Neural cell (in vitro differentiated cells): ENCODE measurements at regions not wholly inside any gene's neighbourhood (a gene's known extent, or its start where the extent isn't known, plus 50 kb on each side); places are given as distances from the start of the nearest gene placed in this dataset.

Source experiments
- H2AFZ ChIP-seq: fragments of 200-600, 300-800 bp; sonication (generic), shearing (Covaris generic); 2 replicates; pipeline ENCODE4 v1.6.0; 2014; ENCODE audit warnings: low read depth, mild to moderate bottlenecking, antibody characterized with exemption, low read length, moderate library complexity
- H3F3A ChIP-seq: fragments of 200-600 bp; shearing (Covaris generic); 2 replicates; pipeline ENCODE4 v1.6.1; 2016; ENCODE audit warnings: mild to moderate bottlenecking, moderate library complexity, mixed read lengths, antibody characterized with exemption, low read length; ENCODE audit not compliant: insufficient read depth, poor library complexity, severe bottlenecking
- H3K27ac ChIP-seq: fragments of 200-600, 300-800 bp; sonication (generic), shearing (Covaris generic); 2 replicates; pipeline ENCODE4 v1.5.1; 2014; ENCODE audit warnings: mild to moderate bottlenecking, low read length, moderate library complexity
- H3K27me3 ChIP-seq: fragments of 300-800, 200-600 bp; sonication (generic), shearing (Covaris generic); 2 replicates; pipeline ENCODE4 v1.6.0; 2014; ENCODE audit warnings: mild to moderate bottlenecking, low read depth, low read length, moderate library complexity; ENCODE audit not compliant: insufficient read depth
- H3K36me3 ChIP-seq: fragments of 300-800, 200-600 bp; sonication (generic), shearing (Covaris generic); 2 replicates; pipeline ENCODE4 v1.5.1; 2014; ENCODE audit warnings: mild to moderate bottlenecking, antibody characterized with exemption, low read length, moderate library complexity; ENCODE audit not compliant: insufficient read depth
- H3K4me2 ChIP-seq: fragments of 300-800, 200-600 bp; sonication (generic), shearing (Covaris generic); 2 replicates; pipeline ENCODE4 v1.6.0; 2014; ENCODE audit warnings: mild to moderate bottlenecking, low read length
- H3K4me3 ChIP-seq: fragments of 300-800, 200-600 bp; sonication (generic), shearing (Covaris generic); 2 replicates; pipeline ENCODE4 v1.5.1; 2014; ENCODE audit warnings: mild to moderate bottlenecking, low read length, moderate library complexity
- H3K79me2 ChIP-seq: fragments of 200-600 bp; shearing (Covaris generic); replicated peaks from 2 replicates; pipeline ENCODE4 v1.6.0; 2014; ENCODE audit warnings: mild to moderate bottlenecking, low read length, moderate library complexity; ENCODE audit not compliant: insufficient read depth
- H3K9ac ChIP-seq: fragments of 300-800, 200-600 bp; sonication (generic), shearing (Covaris generic); 2 replicates; pipeline ENCODE4 v1.6.1; 2016; ENCODE audit warnings: mild to moderate bottlenecking, low read length, mixed read lengths
- H3K9me2 ChIP-seq: fragments of 200-600 bp; shearing (Covaris generic); 2 replicates; pipeline ENCODE4 v1.6.1; 2016; ENCODE audit warnings: mild to moderate bottlenecking, low read length, mixed read lengths; ENCODE audit not compliant: insufficient read depth
- H3K9me3 ChIP-seq: fragments of 200-600, 300-800 bp; sonication (generic), shearing (Covaris generic); 2 replicates; pipeline ENCODE4 v1.6.1; 2016; ENCODE audit warnings: mild to moderate bottlenecking, mixed run types, low read length, moderate library complexity, mixed read lengths
- H4K20me1 ChIP-seq: fragments of 200-600 bp; shearing (Covaris generic); 2 replicates; pipeline ENCODE4 v1.6.1; 2016; ENCODE audit warnings: mild to moderate bottlenecking, mixed run types; ENCODE audit not compliant: insufficient read depth
- CTCF ChIP-seq: fragments of 450-650 bp; IDR thresholded peaks from 2 replicates; pipeline ENCODE4 v1.5.1; 2014; ENCODE audit warnings: antibody characterized with exemption, mild to moderate bottlenecking, moderate library complexity; ENCODE audit not compliant: poor library complexity, severe bottlenecking
- EP300 ChIP-seq: fragments of 450-650 bp; conservative IDR thresholded peaks from 2 replicates; pipeline ENCODE4 v1.6.1; 2014; ENCODE audit warnings: antibody characterized with exemption, mild to moderate bottlenecking, moderate library complexity; ENCODE audit not compliant: poor library complexity, severe bottlenecking
- EZH2 ChIP-seq: fragments of 200-600, 300-800 bp; shearing (Covaris generic), sonication (generic); IDR thresholded peaks from 2 replicates; pipeline ENCODE4 v1.6.1; 2014; ENCODE audit warnings: antibody characterized with exemption, low read length, borderline replicate concordance, mild to moderate bottlenecking; ENCODE audit not compliant: insufficient read depth, poor library complexity, severe bottlenecking
- MXI1 ChIP-seq: fragments of 450-650 bp; conservative IDR thresholded peaks from 2 replicates; pipeline ENCODE4 v1.6.1; 2014; ENCODE audit warnings: antibody characterized with exemption, mild to moderate bottlenecking; ENCODE audit not compliant: poor library complexity, severe bottlenecking
- POLR2AphosphoS5 ChIP-seq: IDR thresholded peaks from 2 replicates; pipeline ENCODE4 v1.6.1; 2012
- RAD21 ChIP-seq: fragments of 450-650 bp; conservative IDR thresholded peaks from 2 replicates; pipeline ENCODE4 v1.6.1; 2014; ENCODE audit warnings: antibody characterized with exemption, mild to moderate bottlenecking, moderate library complexity
- SMC3 ChIP-seq: fragments of 450-650 bp; conservative IDR thresholded peaks from 2 replicates; pipeline ENCODE4 v1.6.1; 2014; ENCODE audit warnings: antibody characterized with exemption, mild to moderate bottlenecking, moderate library complexity; ENCODE audit not compliant: poor library complexity
- TAF1 ChIP-seq: IDR thresholded peaks from 2 replicates; pipeline ENCODE4 v1.6.1; 2012; ENCODE audit warnings: low read depth
- TF ChIP-seq, protein P1 (sequence below): IDR thresholded peaks from 2 replicates; pipeline ENCODE4 v1.6.1; 2012; ENCODE audit warnings: borderline replicate concordance

DNA sequence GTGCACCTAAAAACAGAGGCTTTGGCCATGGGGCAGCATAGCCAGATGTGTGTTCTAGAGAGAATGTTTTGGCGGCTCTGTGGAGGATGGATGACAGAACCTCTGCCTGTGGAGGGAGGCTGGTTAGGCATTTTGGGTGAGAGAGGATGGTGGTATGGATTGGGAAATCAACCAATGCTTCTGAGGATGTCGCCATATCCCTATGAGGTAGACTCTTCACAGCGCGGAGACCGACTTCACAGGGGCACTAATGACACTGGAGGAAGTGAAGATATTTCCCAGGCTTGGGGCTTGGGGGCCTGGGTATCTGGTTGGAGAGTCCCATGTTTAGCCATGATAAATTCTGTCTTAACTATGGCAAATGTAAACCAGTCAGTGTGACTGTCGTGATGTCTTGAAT, 140.6 kb upstream of the KLF4 start:
- Histone ChIP-seq H3K27me3 (no peaks in the 10 kb centered on the region), H3K9ac (no peak overlapping the region), H3K9me2 (no peaks in the 10 kb centered on the region), H3K36me3 (no peaks in the 10 kb centered on the region), H3F3A (no peaks in the 10 kb centered on the region), H4K20me1 (no peaks in the 10 kb centered on the region), H3K4me3 (no peak overlapping the region), H3K9me3 (no peaks in the 10 kb centered on the region), H3K27ac (no peak overlapping the region), H3K79me2 (no peaks in the 10 kb centered on the region), H2AFZ (no peak overlapping the region), H3K4me2 (no peak overlapping the region)
- TF ChIP-seq EZH2 (no peak), CTCF (no peak), MXI1 (no peak), EP300 (no peak), RAD21 (no peak), POLR2AphosphoS5 (no peak), SMC3 (no peak)
- TF ChIP-seq, protein P1, sequence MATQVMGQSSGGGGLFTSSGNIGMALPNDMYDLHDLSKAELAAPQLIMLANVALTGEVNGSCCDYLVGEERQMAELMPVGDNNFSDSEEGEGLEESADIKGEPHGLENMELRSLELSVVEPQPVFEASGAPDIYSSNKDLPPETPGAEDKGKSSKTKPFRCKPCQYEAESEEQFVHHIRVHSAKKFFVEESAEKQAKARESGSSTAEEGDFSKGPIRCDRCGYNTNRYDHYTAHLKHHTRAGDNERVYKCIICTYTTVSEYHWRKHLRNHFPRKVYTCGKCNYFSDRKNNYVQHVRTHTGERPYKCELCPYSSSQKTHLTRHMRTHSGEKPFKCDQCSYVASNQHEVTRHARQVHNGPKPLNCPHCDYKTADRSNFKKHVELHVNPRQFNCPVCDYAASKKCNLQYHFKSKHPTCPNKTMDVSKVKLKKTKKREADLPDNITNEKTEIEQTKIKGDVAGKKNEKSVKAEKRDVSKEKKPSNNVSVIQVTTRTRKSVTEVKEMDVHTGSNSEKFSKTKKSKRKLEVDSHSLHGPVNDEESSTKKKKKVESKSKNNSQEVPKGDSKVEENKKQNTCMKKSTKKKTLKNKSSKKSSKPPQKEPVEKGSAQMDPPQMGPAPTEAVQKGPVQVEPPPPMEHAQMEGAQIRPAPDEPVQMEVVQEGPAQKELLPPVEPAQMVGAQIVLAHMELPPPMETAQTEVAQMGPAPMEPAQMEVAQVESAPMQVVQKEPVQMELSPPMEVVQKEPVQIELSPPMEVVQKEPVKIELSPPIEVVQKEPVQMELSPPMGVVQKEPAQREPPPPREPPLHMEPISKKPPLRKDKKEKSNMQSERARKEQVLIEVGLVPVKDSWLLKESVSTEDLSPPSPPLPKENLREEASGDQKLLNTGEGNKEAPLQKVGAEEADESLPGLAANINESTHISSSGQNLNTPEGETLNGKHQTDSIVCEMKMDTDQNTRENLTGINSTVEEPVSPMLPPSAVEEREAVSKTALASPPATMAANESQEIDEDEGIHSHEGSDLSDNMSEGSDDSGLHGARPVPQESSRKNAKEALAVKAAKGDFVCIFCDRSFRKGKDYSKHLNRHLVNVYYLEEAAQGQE, result no peak

GRCh38 chr9:107628444-107628843, 138.9 kb upstream of the KLF4 start:
- H3K9me3 ChIP-seq, result no peaks in the 10 kb centered on the region
- no peak overlapping the region for H3K9ac ChIP-seq
- H3K27ac ChIP-seq, result no peak overlapping the region
- H3K79me2 ChIP-seq, result no peaks in the 10 kb centered on the region
- no peaks in the 10 kb centered on the region for H4K20me1 ChIP-seq
- no peak overlapping the region for H2AFZ ChIP-seq
- TF ChIP-seq CTCF (no peak), EP300 (no peak), RAD21 (no peak), POLR2AphosphoS5 (no peak), EZH2 (no peak), MXI1 (no peak), TAF1 (no peak), SMC3 (no peak)
- TF ChIP-seq, protein P1, result no peak
- H3K36me3 ChIP-seq, result no peaks in the 10 kb centered on the region
- no peak overlapping the region for H3K4me3 ChIP-seq
- H3K9me2 ChIP-seq, result no peaks in the 10 kb centered on the region
- H3F3A ChIP-seq, result no peaks in the 10 kb centered on the region
- H3K27me3 ChIP-seq, result no peaks in the 10 kb centered on the region
- H3K4me2 ChIP-seq, result no peak overlapping the region
